ENCODE measurements at regions not wholly inside any gene's neighbourhood (a gene's known extent, or its start where the extent isn't known, plus 50 kb on each side); places are given as distances from the start of the nearest gene placed in this dataset.

GRCh38 chr22:40105755-40106154, 72.0 kb upstream of the TNRC6B start:
- Histone ChIP-seq H3K9ac (replicated peaks; ENCODE audit: extremely low read depth, insufficient read depth, low read length) (no peak overlapping the region), H2AFZ (ENCODE audit: low read depth, low read length) (no peak overlapping the region), H3K4me1 (ENCODE audit: control insufficient read depth, extremely low read depth, insufficient read depth, low read length) (no peaks in the 10 kb centered on the region), H3K4me3 (replicated peaks in 1 of 3; ENCODE audit: insufficient read depth in 1 of 3, low read depth in 1 of 3, low read length in 3 of 3) (no peak overlapping the region), H3K36me3 (ENCODE audit: control insufficient read depth in 2 of 2, extremely low read depth in 1 of 2, insufficient read depth in 2 of 2, low read length in 2 of 2) (no peaks in the 10 kb centered on the region), H3K9me3 (replicated peaks; ENCODE audit: control insufficient read depth, insufficient read depth, low read length) (no peaks in the 10 kb centered on the region), H3K27me3 (ENCODE audit: control insufficient read depth in 2 of 2, insufficient read depth in 2 of 2, low read length in 2 of 2) (no peaks in the 10 kb centered on the region), H3K9me1 (replicated peaks; ENCODE audit: control insufficient read depth, extremely low read depth, insufficient read depth, low read length) (no peaks in the 10 kb centered on the region), H3K79me2 (ENCODE audit: control insufficient read depth, insufficient read depth, low read length) (no peaks in the 10 kb centered on the region), H3K27ac (ENCODE audit: insufficient read depth, low read depth, low read length) (no peak overlapping the region), H3K4me2 (ENCODE audit: insufficient read depth, low read length) (no peak overlapping the region), H4K20me1 (replicated peaks; ENCODE audit: control insufficient read depth, extremely low read depth, insufficient read depth, low read length) (peaks cover 4% of the 10 kb centered on the region)
- FAIRE-seq (no peak), DNase-seq (ENCODE audit: low read depth, low spot score) (no peak)
- dilution Hi-C loops (cut with MboI; ENCODE audit: extremely low pct_ligation_motif_present, low sequenced_read_pairs) (no loop called here), intact Hi-C loops (cut with micrococcal nuclease) (no loop called here)
- no TSS peak for BruUV-seq (replicated peaks)
- TF ChIP-seq POLR2A (IDR thresholded peaks at IDR 0.05; ENCODE audit: low read depth, low read length) (no peak), MYC (IDR thresholded peaks at IDR 0.05; ENCODE audit: low read depth, low read length) (no peak), GATA2 (IDR thresholded peaks at IDR 0.05; ENCODE audit: insufficient read depth, insufficient read length, low read depth, low read length) (no peak), POLR2AphosphoS5 (IDR thresholded peaks at IDR 0.05; ENCODE audit: insufficient read depth, low read depth, low read length) (no peak), FOS (IDR thresholded peaks at IDR 0.05; ENCODE audit: borderline replicate concordance, insufficient read depth, low read length) (no peak), CTCF (IDR thresholded peaks at IDR 0.05; ENCODE audit: extremely low read depth in 1 of 2, insufficient read depth in 1 of 2, low read depth in 1 of 2, low read length in 2 of 2) (no peak), EZH2 (IDR thresholded peaks at IDR 0.05; ENCODE audit: borderline replicate concordance, low read depth, low read length, severe bottlenecking) (no peak), MAX (IDR thresholded peaks at IDR 0.05; ENCODE audit: insufficient read depth, insufficient read length) (no peak), JUN (IDR thresholded peaks at IDR 0.05; ENCODE audit: borderline replicate concordance, insufficient read depth, insufficient read length, low read depth) (no peak)
- ChIA-PET CTCF (no interaction called here), POLR2A (no interaction called here)

Data from endothelial cell of umbilical vein (primary cell).